Activated T-helper 1 cell treated with anti-CD3 and anti-CD28 coated beads, Interleukin-12 subunit alpha, Interleukin-12 subunit beta, Interleukin-2, Interleukin-4 antibody, amounts not matched to agents 30 ng/mL and 10 ng/mL and 1 ng/mL, durations not matched to agents 14 hours and 24 hours and 36 hours (primary cell): ENCODE measurements at regions not wholly inside any gene's neighbourhood (a gene's known extent, or its start where the extent isn't known, plus 50 kb on each side); places are given as distances from the start of the nearest gene placed in this dataset.

Experiments used
- DNase-seq: peaks from one replicate; pipeline ENCODE4 v3.0.0; 2021; ENCODE audit warnings: low spot score
- H3K27ac Mint-ChIP-seq: one replicate; pipeline ENCODE4 v1.8.0; 2021; ENCODE audit warnings: mild to moderate bottlenecking, mixed read lengths
- H3K27me3 Mint-ChIP-seq: one replicate; pipeline ENCODE4 v1.8.0; 2022; ENCODE audit warnings: mild to moderate bottlenecking, moderate library complexity, mixed read lengths; ENCODE audit not compliant: insufficient read depth
- H3K36me3 Mint-ChIP-seq: one replicate; pipeline ENCODE4 v1.8.0; 2021; ENCODE audit warnings: low read depth, mixed read lengths
- H3K4me1 Mint-ChIP-seq: one replicate; pipeline ENCODE4 v1.8.0; 2021; ENCODE audit warnings: low read depth, mixed read lengths
- H3K4me3 Mint-ChIP-seq: one replicate; pipeline ENCODE4 v1.8.0; 2021; ENCODE audit warnings: mild to moderate bottlenecking, moderate library complexity, mixed read lengths
- H3K9me3 Mint-ChIP-seq: one replicate; pipeline ENCODE4 v1.8.0; 2021; ENCODE audit warnings: mixed read lengths
- intact Hi-C: fragments of 100-400 bp; cut with micrococcal nuclease; formaldehyde crosslinking; loops from one replicate; pipeline ENCODE4 v1.15.1; 2024

DNA sequence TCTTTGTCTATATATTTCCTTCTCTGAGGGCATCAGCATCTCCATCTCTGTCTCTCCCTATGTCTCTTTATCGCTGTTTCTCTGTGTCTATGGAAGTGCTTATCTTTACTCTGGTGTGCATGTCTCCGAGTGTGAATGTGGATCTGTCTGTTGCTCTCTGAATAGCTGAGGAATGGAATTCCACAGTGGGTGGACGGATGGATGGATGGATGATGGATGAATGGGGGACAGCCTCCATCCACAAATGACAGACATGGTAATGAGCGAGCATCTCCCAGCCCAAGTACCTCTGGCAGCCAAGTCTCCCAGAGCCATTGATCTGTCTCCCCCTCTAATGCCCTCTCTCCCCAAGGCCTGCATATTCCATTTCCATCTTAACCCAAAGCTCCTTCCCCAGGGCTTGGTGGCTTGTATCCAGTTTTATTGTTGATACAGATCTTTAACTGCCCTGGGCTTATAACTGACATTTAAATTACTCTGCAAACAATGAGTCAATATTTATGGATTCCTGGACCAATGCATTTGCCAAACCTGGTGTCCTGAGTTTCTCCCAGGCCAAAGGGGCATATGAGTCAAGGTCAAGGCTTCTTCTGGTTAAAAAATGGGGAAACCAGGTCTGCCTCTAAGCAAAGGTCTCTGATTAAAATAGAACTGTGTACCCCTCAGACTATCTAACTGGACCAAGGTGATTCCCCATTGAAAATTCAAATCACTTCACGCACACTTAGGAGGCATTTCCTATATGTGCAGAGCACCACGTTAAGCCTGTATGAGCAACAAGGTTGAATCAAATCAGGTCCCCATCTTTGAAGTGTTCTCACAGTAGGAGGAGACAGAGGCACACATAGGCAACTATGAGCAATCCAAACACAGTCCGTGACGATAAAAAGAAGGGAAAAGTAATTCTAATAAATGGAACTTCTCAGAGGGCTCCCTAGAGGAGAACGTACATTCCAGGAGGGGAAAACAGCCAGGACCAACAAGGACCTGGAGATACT lies 109.9 kb downstream of the TLE3 start:
- Mint-ChIP-seq H3K4me3 (no peak overlapping the region), H3K36me3 (no peaks in the 10 kb centered on the region), H3K27me3 (peaks cover 12% of the 10 kb centered on the region), H3K27ac (no peak overlapping the region), H3K4me1 (no peaks in the 10 kb centered on the region), H3K9me3 (no peaks in the 10 kb centered on the region)
- no peak for DNase-seq
- intact Hi-C loops: no loop called here

DNA sequence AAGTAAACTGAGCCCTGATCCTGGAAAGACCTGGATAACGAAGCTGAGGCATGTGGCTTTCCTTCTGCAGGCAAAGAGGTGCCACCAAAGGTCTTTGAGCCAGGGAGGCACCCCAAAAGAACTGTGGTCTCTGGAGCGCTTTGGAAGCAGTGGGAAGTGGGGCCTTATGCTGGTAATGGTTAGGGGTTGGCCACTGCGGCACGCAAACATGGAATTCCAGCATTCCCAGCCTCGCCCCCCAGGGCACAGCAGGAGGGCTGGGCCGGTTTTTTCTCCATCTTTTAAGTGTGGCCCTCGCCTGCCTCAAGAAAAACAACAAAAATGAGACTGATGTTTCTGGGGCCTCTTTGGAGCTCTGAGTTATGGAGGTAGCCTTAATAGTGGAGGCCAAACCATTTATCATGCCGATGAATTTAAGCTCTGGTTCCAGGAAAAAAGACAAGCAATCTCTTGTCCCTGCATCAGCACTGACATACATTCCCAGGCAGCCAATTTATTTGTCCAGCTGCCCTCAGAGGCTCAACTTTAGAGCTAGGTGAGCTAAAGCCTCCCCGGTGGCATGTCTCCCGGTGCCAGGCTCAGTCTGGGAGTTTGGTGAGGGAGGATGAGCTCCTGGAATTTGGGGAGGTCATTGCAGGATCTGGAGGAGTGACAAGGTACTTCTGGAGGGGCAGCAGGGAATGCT lies 109.0 kb downstream of the TLE3 start:
- peaks cover 12% of the 10 kb centered on the region for H3K27me3 Mint-ChIP-seq
- H3K36me3 Mint-ChIP-seq: no peaks in the 10 kb centered on the region
- no peaks in the 10 kb centered on the region for H3K9me3 Mint-ChIP-seq
- no peaks in the 10 kb centered on the region for H3K4me1 Mint-ChIP-seq
- H3K27ac Mint-ChIP-seq: no peak overlapping the region
- no peak for DNase-seq
- H3K4me3 Mint-ChIP-seq: no peak overlapping the region
- intact Hi-C loops: no loop called here

DNA sequence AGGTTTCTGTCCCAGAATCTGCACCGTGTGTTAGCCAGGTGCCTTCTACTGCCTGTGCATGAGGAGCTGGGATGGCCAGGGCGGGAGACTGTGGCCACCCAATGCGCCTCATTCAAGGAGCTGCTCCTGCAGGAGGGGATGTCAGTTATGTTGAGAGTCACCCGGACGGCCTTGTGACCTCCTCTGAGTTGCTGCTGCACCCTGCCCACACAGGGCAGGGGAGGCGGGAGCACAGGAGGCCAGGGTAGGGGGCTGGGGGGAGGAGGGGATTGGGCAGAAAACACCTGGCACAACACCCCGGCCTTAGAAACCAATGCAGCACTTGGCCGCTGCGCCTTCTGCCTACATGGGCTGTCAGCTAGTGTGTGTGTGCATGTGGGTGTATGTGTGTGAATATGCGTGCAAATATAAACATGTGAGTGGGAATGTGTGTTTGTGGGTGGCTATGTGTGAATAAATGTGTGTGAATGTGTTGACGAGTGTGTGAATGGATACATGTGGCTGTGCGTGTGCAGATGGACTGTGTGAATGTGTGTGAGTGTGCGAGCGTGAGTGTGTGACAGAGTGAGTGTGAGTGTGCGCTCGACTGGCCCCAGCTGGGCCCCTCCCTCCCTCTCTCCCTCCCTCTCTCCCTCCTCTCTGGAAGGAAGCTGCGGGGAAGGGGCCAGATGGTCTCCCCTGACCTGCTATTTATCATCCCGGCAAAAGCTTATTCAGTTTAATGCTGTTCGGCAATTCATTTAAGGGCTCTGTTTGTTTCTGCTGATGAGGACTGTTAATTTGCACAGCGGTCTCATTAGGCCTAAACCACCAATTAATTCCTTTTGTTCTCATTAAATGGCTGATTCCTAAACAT lies 106.9 kb downstream of the TLE3 start:
- Mint-ChIP-seq H3K36me3 (no peaks in the 10 kb centered on the region), H3K4me3 (no peak overlapping the region), H3K27me3 (peaks cover 14% of the 10 kb centered on the region), H3K9me3 (no peaks in the 10 kb centered on the region), H3K4me1 (no peaks in the 10 kb centered on the region), H3K27ac (no peak overlapping the region)
- intact Hi-C loops: no loop called here
- DNase-seq: no peak

DNA sequence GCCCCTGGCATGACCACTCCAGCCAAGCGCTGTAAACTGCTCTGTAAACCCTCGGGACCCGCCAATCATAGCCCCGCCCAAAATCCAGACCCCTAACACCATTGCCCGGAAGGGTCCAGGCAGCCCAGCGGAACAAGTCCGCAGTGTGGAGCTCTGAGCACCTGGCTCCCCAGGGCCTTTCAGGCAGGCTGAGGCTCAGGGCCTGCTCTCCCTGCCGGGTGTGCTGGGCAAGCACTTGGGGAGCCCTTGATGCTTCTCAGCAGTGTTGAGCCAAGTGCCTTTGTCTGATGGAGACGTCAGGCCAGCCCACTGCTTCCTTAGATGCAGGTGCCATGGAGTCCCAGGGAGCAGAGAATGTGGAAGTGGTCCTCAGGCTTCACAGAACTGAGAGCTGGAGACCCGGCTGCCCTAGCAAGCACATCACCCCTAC lies 106.2 kb downstream of the TLE3 start:
- DNase-seq: no peak
- no peak overlapping the region for H3K27ac Mint-ChIP-seq

DNA sequence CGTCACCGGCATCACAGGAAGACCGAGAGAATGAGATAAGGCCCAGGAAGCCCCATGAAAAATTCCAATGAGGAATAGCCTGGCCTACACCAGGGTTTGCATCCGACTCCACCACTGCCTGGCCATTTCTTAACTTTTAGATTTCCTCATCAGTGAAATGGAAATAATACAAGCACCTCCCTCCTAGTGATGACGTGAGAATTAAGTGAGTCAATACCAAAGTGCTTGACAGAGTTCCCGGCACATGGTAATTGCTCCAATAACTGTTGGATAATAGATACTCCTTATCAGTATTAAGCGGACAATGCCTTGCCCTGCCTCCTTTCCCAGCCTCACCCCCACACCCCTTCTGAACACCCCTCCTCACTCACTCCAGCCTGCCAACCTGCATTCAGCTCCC lies 105.4 kb downstream of the TLE3 start:
- intact Hi-C loops: no loop called here
- no peak for DNase-seq
- H3K27me3 Mint-ChIP-seq: peaks cover 19% of the 10 kb centered on the region

More for the DNA sequence above, 106.2 kb downstream of the TLE3 start:
- intact Hi-C loops: no loop called here
- no peaks in the 10 kb centered on the region for H3K4me1 Mint-ChIP-seq
- H3K36me3 Mint-ChIP-seq: no peaks in the 10 kb centered on the region
- H3K4me3 Mint-ChIP-seq: no peak overlapping the region
- peaks cover 19% of the 10 kb centered on the region for H3K27me3 Mint-ChIP-seq
- H3K9me3 Mint-ChIP-seq: no peaks in the 10 kb centered on the region

DNA sequence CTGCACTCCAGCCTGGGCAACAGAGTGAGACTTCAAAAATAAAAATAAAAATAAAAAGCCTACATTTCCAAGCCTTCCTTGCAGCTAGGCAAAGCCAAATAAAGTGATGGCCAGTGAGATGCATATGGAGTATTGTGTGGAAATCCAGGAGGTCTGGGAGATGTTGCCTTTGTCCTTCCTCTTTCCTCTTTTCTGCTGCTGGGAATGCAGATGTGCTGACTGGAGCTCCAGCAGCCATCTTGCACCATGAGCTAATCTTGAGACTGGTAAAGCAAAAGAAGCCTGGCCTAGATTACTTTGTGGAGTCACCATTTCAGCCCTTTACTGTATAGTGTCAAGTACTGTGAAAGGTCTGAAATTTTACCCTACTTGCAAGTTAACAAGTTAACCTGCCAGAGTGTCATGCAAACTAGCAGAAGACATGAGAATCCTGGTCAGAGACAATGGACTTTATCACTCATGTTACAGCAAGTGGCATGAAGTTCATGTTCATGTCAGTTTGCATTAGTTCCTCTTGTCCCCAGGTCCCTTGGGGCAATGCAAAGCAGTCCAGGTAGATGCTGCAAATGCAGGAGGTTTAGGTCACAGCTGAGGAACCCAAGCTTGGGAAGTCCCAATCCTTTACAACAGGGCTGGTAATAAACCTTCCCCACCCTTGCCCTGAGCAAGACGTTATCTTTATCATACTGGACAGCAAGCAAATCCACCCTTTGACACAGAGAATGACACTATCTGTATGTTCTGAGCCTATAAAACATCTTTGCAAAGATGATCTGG lies 103.1 kb downstream of the TLE3 start:
- DNase-seq: no peak
- Mint-ChIP-seq H3K27ac (peak overlapping the region; percentile 7), H3K4me1 (no peaks in the 10 kb centered on the region), H3K9me3 (no peaks in the 10 kb centered on the region), H3K36me3 (no peaks in the 10 kb centered on the region), H3K4me3 (no peak overlapping the region), H3K27me3 (peaks cover 11% of the 10 kb centered on the region)
- intact Hi-C loops: no loop called here

More for the DNA sequence above, 105.4 kb downstream of the TLE3 start:
- no peaks in the 10 kb centered on the region for H3K36me3 Mint-ChIP-seq
- no peaks in the 10 kb centered on the region for H3K4me1 Mint-ChIP-seq
- H3K27ac Mint-ChIP-seq: no peak overlapping the region
- no peaks in the 10 kb centered on the region for H3K9me3 Mint-ChIP-seq
- no peak overlapping the region for H3K4me3 Mint-ChIP-seq

DNA sequence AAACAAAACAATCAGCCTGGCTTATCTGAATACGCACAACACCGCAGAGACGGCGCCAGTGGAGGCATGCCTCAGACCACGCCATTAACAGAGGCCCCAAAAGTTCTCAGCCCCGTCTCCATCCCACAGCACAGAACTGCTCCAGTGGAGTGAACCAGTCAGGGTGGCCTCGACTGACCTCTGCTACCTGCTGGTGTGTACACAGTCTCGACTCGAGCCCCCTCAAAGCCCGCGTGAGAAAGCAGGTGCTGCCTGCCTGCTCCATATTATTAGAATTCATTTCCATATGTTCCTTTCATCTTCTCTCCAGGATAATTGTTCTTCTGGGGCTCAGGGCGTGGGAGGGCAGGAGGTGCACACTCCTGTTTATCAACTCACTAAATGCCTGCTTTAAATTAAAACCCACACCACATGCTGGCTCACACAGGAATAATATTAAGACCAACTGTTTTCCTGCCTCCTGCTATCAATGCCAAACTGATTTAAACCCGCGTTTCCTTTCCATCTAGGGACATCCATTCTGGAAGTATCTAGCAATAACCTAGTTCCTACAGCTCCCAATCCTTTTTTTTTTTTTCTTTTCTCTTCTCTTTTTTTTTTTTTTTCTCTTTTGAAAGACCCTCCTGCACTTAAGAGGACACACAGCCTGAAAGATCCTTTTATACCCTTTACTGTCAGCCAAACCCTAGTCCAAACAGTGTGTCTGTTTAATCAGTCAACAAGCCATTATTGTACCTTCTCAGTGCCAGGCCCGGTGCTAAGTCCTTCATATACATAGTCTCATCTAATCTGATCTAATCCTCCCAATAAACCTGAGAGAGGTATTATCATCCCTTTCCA lies 101.2 kb downstream of the TLE3 start:
- Mint-ChIP-seq H3K27me3 (peaks cover 21% of the 10 kb centered on the region), H3K4me3 (no peak overlapping the region), H3K27ac (no peak overlapping the region), H3K9me3 (no peaks in the 10 kb centered on the region), H3K36me3 (no peaks in the 10 kb centered on the region), H3K4me1 (no peaks in the 10 kb centered on the region)
- intact Hi-C loops: no loop called here
- no peak for DNase-seq

DNA sequence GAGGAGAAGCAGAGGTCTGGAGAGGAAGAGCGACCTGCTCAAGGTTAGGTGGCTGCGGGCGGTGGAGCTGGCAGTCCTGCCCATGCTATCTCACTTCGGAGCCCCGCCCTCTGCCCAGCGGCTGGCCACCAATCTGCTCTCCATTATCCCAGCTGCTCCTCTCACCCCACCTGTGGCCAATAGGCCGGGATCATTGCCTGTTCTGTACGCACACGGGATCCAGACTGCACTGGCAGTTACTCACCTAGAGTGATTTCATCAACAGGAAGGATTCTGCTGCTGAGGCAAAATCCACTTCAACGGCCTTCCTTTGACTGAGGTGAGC lies 100.6 kb downstream of the TLE3 start:
- DNase-seq: no peak
- Mint-ChIP-seq H3K36me3 (no peaks in the 10 kb centered on the region), H3K4me1 (no peaks in the 10 kb centered on the region), H3K27ac (no peak overlapping the region), H3K27me3 (peaks cover 23% of the 10 kb centered on the region), H3K4me3 (no peak overlapping the region), H3K9me3 (no peaks in the 10 kb centered on the region)
- intact Hi-C loops: no loop called here
